Ovary (tissue), 7 donors: ENCODE measurements at regions not wholly inside any gene's neighbourhood (a gene's known extent, or its start where the extent isn't known, plus 50 kb on each side); places are given as distances from the start of the nearest gene placed in this dataset.

ENCODE experiments used
- DNase-seq, 5 donors: peaks; one replicate each; pipeline ENCODE4 v3.0.0-alpha.2; 2019 to 2020
- H3K27ac ChIP-seq, 2 donors: fragments of 200-600 bp; one replicate each; pipeline versions ENCODE4 v1.5.1 to v1.8.0; 2019 to 2022
- H3K27me3 ChIP-seq: fragments of 200-600 bp; one replicate; pipeline ENCODE4 v1.8.0; 2022
- H3K36me3 ChIP-seq: fragments of 200-600 bp; sonication (generic); one replicate; pipeline ENCODE4 v1.5.1; 2019
- H3K4me1 ChIP-seq: one replicate; pipeline ENCODE4 v1.8.1; 2013; ENCODE audit warnings: mild to moderate bottlenecking, moderate library complexity; ENCODE audit not compliant: insufficient read depth
- H3K4me3 ChIP-seq: fragments of 200-600 bp; sonication (generic); one replicate; pipeline ENCODE4 v1.5.1; 2017
- H3K9me3 ChIP-seq, 2 donors: fragments of 200-600 bp in 1 of 2; sonication (generic) in 1 of 2; one replicate each; pipeline versions ENCODE4 v1.5.1 to v1.8.1; 2013 to 2019; ENCODE audit warnings: mild to moderate bottlenecking in 1 of 2, moderate library complexity in 1 of 2
- CTCF ChIP-seq, 3 donors: fragments of 450-650 bp in 2 of 3; fragments of 200-600 bp in 1 of 3; IDR thresholded peaks; one replicate each; pipeline versions ENCODE4 v1.5.1 to v1.8.0; 2016 to 2022; ENCODE audit warnings: antibody characterized with exemption in 3 of 3, mild to moderate bottlenecking in 1 of 3
- EP300 ChIP-seq: sonication (generic); formaldehyde crosslinking; IDR thresholded peaks from one replicate; pipeline ENCODE4 v1.6.1; 2017; ENCODE audit warnings: antibody characterized with exemption
- POLR2A ChIP-seq: fragments of 450-650 bp; IDR thresholded peaks from one replicate; pipeline ENCODE4 v1.6.1; 2017; ENCODE audit warnings: antibody characterized with exemption, mild to moderate bottlenecking, moderate library complexity
- WGBS, 3 donors: extraction: QIAGEN DNeasy Blood & Tissue Kit in 1 of 3; methylation state at CpG; one replicate each; pipeline versions ENCODE4 v1.1.5 to v1.1.7; 2013 to 2017; 5-methylcytosine and 5-hydroxymethylcytosine counted together
- intact Hi-C, 4 donors: fragments of 100-400 bp; cut with DNase I; formaldehyde crosslinking; loops; one replicate each; pipeline versions ENCODE4 v1.11.0 to v1.15.1; 2022 to 2023
- donor health status: DM: no; HTN: no; CAD: no; lungs with moderate emphysema.
- donor health status: DM: no; HTN: no; CAD: no.
- donor health status: Bipolar disorder and iron deficiency.
- donor health status: DM: no; HTN: no; CAD: no.
- donor health status: DM: yes; HTN: yes; CAD: no.

GRCh38 chr6:92315312-92315711 lies 1104.0 kb downstream of the EPHA7 start:
- no peaks in the 10 kb centered on the region for H3K27me3 ChIP-seq
- WGBS, 3 donors: 67 to 89% (median 79%) methylated on average over 1 of the region's 1 CpG
- TF ChIP-seq EP300: no peak
- TF ChIP-seq POLR2A: no peak
- TF ChIP-seq CTCF (IDR thresholded peaks at IDR 0.05): no peak
- H3K36me3 ChIP-seq: no peaks in the 10 kb centered on the region
- no peaks in the 10 kb centered on the region for H3K4me1 ChIP-seq
- no peak overlapping the region for H3K27ac ChIP-seq
- no peak overlapping the region for H3K4me3 ChIP-seq
- intact Hi-C loops: no loop called here
- DNase-seq: no peak
- H3K9me3 ChIP-seq: no peaks in the 10 kb centered on the region

- WGBS, 3 donors: 83 to 93% (median 88%) methylated on average over 4 of the region's 4 CpGs
- TF ChIP-seq POLR2A (no peak), CTCF (IDR thresholded peaks at IDR 0.05) (no peak), EP300 (no peak)
- no peak for DNase-seq
- no peaks in the 10 kb centered on the region for H3K27me3 ChIP-seq
- intact Hi-C loops: no loop called here
- H3K9me3 ChIP-seq: no peaks in the 10 kb centered on the region
- no peaks in the 10 kb centered on the region for H3K36me3 ChIP-seq
- H3K27ac ChIP-seq: no peak overlapping the region
- H3K4me3 ChIP-seq: no peak overlapping the region
- H3K4me1 ChIP-seq: no peaks in the 10 kb centered on the region
Observed at GRCh38 chr6:92297101-92297500, 1122.3 kb downstream of the EPHA7 start.

- no peaks in the 10 kb centered on the region for H3K4me1 ChIP-seq
- 66 to 81% (median 73%) methylated on average over 1 of the region's 1 CpG for WGBS, 3 donors
- intact Hi-C loops: no loop called here
Observed at GRCh38 chr6:92292067-92292466, 1127.3 kb downstream of the EPHA7 start.

GRCh38 chr6:92289831-92290230 lies 1129.5 kb downstream of the EPHA7 start:
- H3K4me3 ChIP-seq: no peak overlapping the region
- intact Hi-C loops: no loop called here
- no peaks in the 10 kb centered on the region for H3K36me3 ChIP-seq
- no peaks in the 10 kb centered on the region for H3K9me3 ChIP-seq
- H3K27ac ChIP-seq: no peak overlapping the region
- TF ChIP-seq EP300 (no peak), POLR2A (no peak), CTCF (IDR thresholded peaks at IDR 0.05) (no peak)
- no peaks in the 10 kb centered on the region for H3K27me3 ChIP-seq
- no peaks in the 10 kb centered on the region for H3K4me1 ChIP-seq
- no peak for DNase-seq

More at GRCh38 chr6:92292067-92292466, 1127.3 kb downstream of the EPHA7 start:
- H3K9me3 ChIP-seq: no peaks in the 10 kb centered on the region
- no peak overlapping the region for H3K27ac ChIP-seq
- no peak overlapping the region for H3K4me3 ChIP-seq
- H3K27me3 ChIP-seq: no peaks in the 10 kb centered on the region
- H3K36me3 ChIP-seq: no peaks in the 10 kb centered on the region
- DNase-seq: no peak
- no peak for TF ChIP-seq EP300
- no peak for TF ChIP-seq POLR2A
- TF ChIP-seq CTCF (IDR thresholded peaks at IDR 0.05): no peak
